ENCODE measurements at regions not wholly inside any gene's neighbourhood (a gene's known extent, or its start where the extent isn't known, plus 50 kb on each side); places are given as distances from the start of the nearest gene placed in this dataset.
A peak's percentile ranks its signal among the peaks of the same experiment; 100 is the strongest.
"Not testable (repeated sequence)": the region's sequence is repeated elsewhere in the genome, so short reads cannot be mapped to it uniquely, and the experiment has no call there.

- POLR2A ChIA-PET; H3K4me1 ChIP-seq; H3K4me3 ChIP-seq; CTCF ChIA-PET; FAIRE-seq; H3K27ac ChIP-seq; H3K9me3 ChIP-seq; H3K4me2 ChIP-seq; DNase-seq (ENCODE audit: low read depth in 1 of 2, low spot score in 1 of 2): not testable (repeated sequence)
- ATAC-seq = 0 out of 6 replicates have a peak, but pooled peaks of 1 of the 2 experiments have one; percentile 14
- 48% methylated on average over 8 of the region's 26 CpGs for WGBS (ENCODE audit: missing lambda C conversion rate)
Observed at GRCh38 chr14:105598925-105599586, 72.7 kb downstream of the TMEM121 start.

GRCh38 chr14:105600195-105600938 lies 74.0 kb downstream of the TMEM121 start:
- H3K4me1 ChIP-seq; H3K9me3 ChIP-seq; DNase-seq (ENCODE audit: low read depth in 1 of 2, low spot score in 1 of 2); POLR2A ChIA-PET; H3K27ac ChIP-seq; H3K4me3 ChIP-seq; CTCF ChIA-PET; ATAC-seq; FAIRE-seq; H3K4me2 ChIP-seq: not testable (repeated sequence)
- WGBS (ENCODE audit: missing lambda C conversion rate) = 68% methylated on average over 22 of the region's 52 CpGs

- FAIRE-seq (no peak), DNase-seq (ENCODE audit: low read depth in 1 of 2, low spot score in 1 of 2) (no peak)
- POLR2A ChIA-PET = no interaction called here
Observed at GRCh38 chr14:105600939-105601359, 74.6 kb downstream of the TMEM121 start.

More at GRCh38 chr14:105600939-105601359, 74.6 kb downstream of the TMEM121 start:
- no peaks in the 10 kb centered on the region for H3K4me1 ChIP-seq
- ATAC-seq = no peak
- WGBS (ENCODE audit: missing lambda C conversion rate) = 67% methylated on average over 12 of the region's 19 CpGs
- CTCF ChIA-PET = no interaction called here
- no peak overlapping the region for H3K4me2 ChIP-seq
- H3K4me3 ChIP-seq = no peak overlapping the region
- TF ChIP-seq CTCF (IDR thresholded peaks at IDR 0.05) (no peak), JUNB (IDR thresholded peaks at IDR 0.05) (no peak), TP53 (CRISPR knock-in tag; IDR thresholded peaks at IDR 0.05) (no peak), EHMT2 (IDR thresholded peaks at IDR 0.05; ENCODE audit: low read depth) (no peak), BHLHE40 (IDR thresholded peaks at IDR 0.05; ENCODE audit: low read depth, low read length) (no peak), FOSB (CRISPR knock-in tag; IDR thresholded peaks at IDR 0.05) (no peak), KDM5A (IDR thresholded peaks at IDR 0.05) (no peak), HDAC2 (IDR thresholded peaks at IDR 0.05) (no peak), CHD4 (IDR thresholded peaks at IDR 0.05; ENCODE audit: borderline replicate concordance) (no peak), POLR2A (IDR thresholded peaks at IDR 0.05; ENCODE audit: low read length) (no peak), CBX2 (IDR thresholded peaks at IDR 0.05; ENCODE audit: borderline replicate concordance, low read depth) (no peak), HOXB13 (CRISPR knock-in tag; IDR thresholded peaks at IDR 0.05; ENCODE audit: low read depth) (no peak), RARB (CRISPR knock-in tag; IDR thresholded peaks at IDR 0.05) (no peak), KDM1A (IDR thresholded peaks at IDR 0.05; ENCODE audit: low read depth) (no peak), MYC (IDR thresholded peaks at IDR 0.05; ENCODE audit: borderline replicate concordance, low read length) (no peak), SMC3 (IDR thresholded peaks at IDR 0.05) (no peak), NPAS2 (CRISPR knock-in tag; IDR thresholded peaks at IDR 0.05; ENCODE audit: borderline replicate concordance) (no peak), BCL3 (IDR thresholded peaks at IDR 0.05) (no peak)
- H3K9me3 ChIP-seq = no peaks in the 10 kb centered on the region
- H3K27ac ChIP-seq = no peak overlapping the region
